A204.1 (cell line): ENCODE measurements at regions not wholly inside any gene's neighbourhood (a gene's known extent, or its start where the extent isn't known, plus 50 kb on each side); places are given as distances from the start of the nearest gene placed in this dataset.

Experiments used
- FAIRE-seq: peaks from 2 replicates; lab custom pipeline; 2012; peaks lifted over from hg19 to GRCh38; lab: Jason Lieb, UNC

GRCh38 chr5:93161661-93162654 lies 419.1 kb downstream of the NR2F1-AS1 start:
- no peak for FAIRE-seq

- FAIRE-seq: no peak
Observed at GRCh38 chr5:93158841-93159240, 422.2 kb downstream of the NR2F1-AS1 start.

- no peak for FAIRE-seq
Observed at GRCh38 chr5:93156566-93156965, 424.5 kb downstream of the NR2F1-AS1 start.

- no peak for FAIRE-seq
Observed at GRCh38 chr5:93154535-93154934, 426.5 kb downstream of the NR2F1-AS1 start.

- FAIRE-seq: no peak
Observed at GRCh38 chr5:93153461-93153860, 427.6 kb downstream of the NR2F1-AS1 start.

GRCh38 chr5:93151896-93152295 lies 429.1 kb downstream of the NR2F1-AS1 start:
- FAIRE-seq: no peak

- no peak for FAIRE-seq
Observed at GRCh38 chr5:93151121-93151520, 429.9 kb downstream of the NR2F1-AS1 start.

- no peak for FAIRE-seq
Observed at GRCh38 chr5:93150311-93151012, 430.6 kb downstream of the NR2F1-AS1 start.

GRCh38 chr5:93145767-93146166 lies 435.3 kb downstream of the NR2F1-AS1 start:
- FAIRE-seq: no peak

- FAIRE-seq: no peak
Observed at GRCh38 chr5:93145019-93145418, 436.0 kb downstream of the NR2F1-AS1 start.

GRCh38 chr5:93141969-93142368 lies 439.1 kb downstream of the NR2F1-AS1 start:
- no peak for FAIRE-seq

GRCh38 chr5:93130624-93131490 lies 450.2 kb downstream of the NR2F1-AS1 start:
- FAIRE-seq: no peak

- no peak for FAIRE-seq
Observed at GRCh38 chr5:93126634-93127033, 454.4 kb downstream of the NR2F1-AS1 start.

- FAIRE-seq: no peak
Observed at GRCh38 chr5:93123127-93123526, 457.9 kb downstream of the NR2F1-AS1 start.

GRCh38 chr5:93122446-93122845 lies 458.6 kb downstream of the NR2F1-AS1 start:
- FAIRE-seq: no peak

- FAIRE-seq: no peak
Observed at GRCh38 chr5:93120771-93121170, 460.2 kb downstream of the NR2F1-AS1 start.

- no peak for FAIRE-seq
Observed at GRCh38 chr5:93120051-93120450, 461.0 kb downstream of the NR2F1-AS1 start.

- no peak for FAIRE-seq
Observed at GRCh38 chr5:93117751-93118531, 463.1 kb downstream of the NR2F1-AS1 start.

- FAIRE-seq: no peak
Observed at GRCh38 chr5:93107805-93108520, 473.1 kb downstream of the NR2F1-AS1 start.

- no peak for FAIRE-seq
Observed at GRCh38 chr5:93107141-93107540, 473.9 kb downstream of the NR2F1-AS1 start.

GRCh38 chr5:93101661-93102060 lies 479.4 kb downstream of the NR2F1-AS1 start:
- FAIRE-seq: no peak
